ENCODE measurements at regions not wholly inside any gene's neighbourhood (a gene's known extent, or its start where the extent isn't known, plus 50 kb on each side); places are given as distances from the start of the nearest gene placed in this dataset.

GRCh38 chr17:73798111-73798748 lies 154.0 kb upstream of the SDK2 start:
- WGBS, 4 donors, result 58 to 77% (median 66%) methylated on average over 7 of the region's 7 CpGs
- H3K4me3 ChIP-seq, result no peak overlapping the region
- intact Hi-C loops (cut with DNase I), result no loop called here
- no peak overlapping the region for H3K27ac ChIP-seq
- ATAC-seq (peak in 3 of 4 donors; percentile 21 to 77 (median 40)), DNase-seq (no peak)
- TF ChIP-seq POLR2A (IDR thresholded peaks at IDR 0.05), result no peak
- no peak for TF ChIP-seq CTCF (IDR thresholded peaks at IDR 0.05)
- H3K4me1 ChIP-seq, result peaks cover 0 to 13% (median 5%) of the 10 kb centered on the region in 12 donors
- H3K36me3 ChIP-seq, result no peaks in the 10 kb centered on the region
- peaks cover 0 to 5% (median 0%) of the 10 kb centered on the region in 9 donors for H3K27me3 ChIP-seq
- peaks cover 0 to 8% (median 0%) of the 10 kb centered on the region in 12 donors for H3K9me3 ChIP-seq

- H3K4me3 ChIP-seq, result no peak overlapping the region
- peaks cover 0 to 13% (median 2%) of the 10 kb centered on the region in 12 donors for H3K4me1 ChIP-seq
- no peak overlapping the region for H3K27ac ChIP-seq
- no peak for ATAC-seq
- peaks cover 0 to 9% (median 0%) of the 10 kb centered on the region in 12 donors for H3K9me3 ChIP-seq
- intact Hi-C loops (cut with DNase I), result no loop called here
- peaks cover 0 to 7% (median 0%) of the 10 kb centered on the region in 9 donors for H3K27me3 ChIP-seq
- DNase-seq, result no peak
- TF ChIP-seq CTCF (IDR thresholded peaks at IDR 0.05), result no peak
- no peaks in the 10 kb centered on the region for H3K36me3 ChIP-seq
Observed at GRCh38 chr17:73799096-73799495, 154.9 kb upstream of the SDK2 start.

GRCh38 chr17:73799781-73800627 lies 155.8 kb upstream of the SDK2 start:
- no peak overlapping the region for H3K27ac ChIP-seq
- no peaks in the 10 kb centered on the region for H3K36me3 ChIP-seq
- no peak for ATAC-seq
- no peak for TF ChIP-seq POLR2A (IDR thresholded peaks at IDR 0.05)
- TF ChIP-seq CTCF (IDR thresholded peaks at IDR 0.05), result no peak
- WGBS, 4 donors, result 91 to 96% (median 95%) methylated on average over 7 of the region's 7 CpGs
- DNase-seq, result no peak
- peaks cover 0 to 13% (median 4%) of the 10 kb centered on the region in 9 donors for H3K27me3 ChIP-seq
- H3K4me1 ChIP-seq, result peaks cover 0 to 6% (median 0%) of the 10 kb centered on the region in 12 donors
- H3K9me3 ChIP-seq, result peaks cover 0 to 9% (median 0%) of the 10 kb centered on the region in 12 donors
- no peak overlapping the region for H3K4me3 ChIP-seq
- intact Hi-C loops (cut with DNase I), result loop anchor here in 1 of 10 donors (10.0 kb wide), 1 partner anchor 65 kb away; no protein-coding TSS in a partner anchor

GRCh38 chr17:73800893-73801292 lies 156.6 kb upstream of the SDK2 start:
- TF ChIP-seq CTCF (IDR thresholded peaks at IDR 0.05) (no peak), POLR2A (IDR thresholded peaks at IDR 0.05) (no peak)
- H3K4me1 ChIP-seq, result peaks cover 0 to 6% (median 0%) of the 10 kb centered on the region in 12 donors
- 74 to 83% (median 79%) methylated on average over 8 of the region's 8 CpGs for WGBS, 4 donors
- ATAC-seq (no peak), DNase-seq (no peak)
- no peaks in the 10 kb centered on the region for H3K36me3 ChIP-seq
- intact Hi-C loops (cut with DNase I), result loop anchor here in 1 of 10 donors (10.0 kb wide), 1 partner anchor 64 kb away; no protein-coding TSS in a partner anchor
- H3K27me3 ChIP-seq, result peaks cover 0 to 16% (median 6%) of the 10 kb centered on the region in 9 donors
- H3K4me3 ChIP-seq, result no peak overlapping the region
- peaks cover 0 to 9% (median 0%) of the 10 kb centered on the region in 12 donors for H3K9me3 ChIP-seq
- no peak overlapping the region for H3K27ac ChIP-seq
